IPS-NIHi7 (cell line): ENCODE measurements at regions not wholly inside any gene's neighbourhood (a gene's known extent, or its start where the extent isn't known, plus 50 kb on each side); places are given as distances from the start of the nearest gene placed in this dataset.

ENCODE experiments used
- DNase-seq: peaks from one replicate; pipeline ENCODE4 v3.0.0; 2012; ENCODE audit warnings: mixed read lengths; ENCODE audit errors: extremely low spot score

DNA sequence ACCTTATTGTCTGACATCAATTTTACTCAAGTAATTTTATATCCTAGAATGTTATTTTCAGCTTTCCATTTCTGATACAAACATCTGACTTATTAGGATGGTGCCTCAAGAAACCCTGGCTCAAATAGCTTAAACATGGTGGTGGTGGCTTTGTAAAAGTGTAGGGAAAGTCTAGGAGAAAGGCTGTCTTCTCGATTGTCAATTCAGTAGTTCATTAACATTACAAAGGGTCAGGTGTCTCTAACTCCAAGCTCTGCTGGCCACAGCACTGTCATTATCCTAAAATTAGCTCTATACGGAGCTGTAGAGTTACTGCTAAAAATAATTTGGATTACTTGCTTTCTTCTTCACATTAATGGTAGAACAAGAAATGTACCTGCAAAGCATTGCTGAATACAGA, 1360.1 kb upstream of the CDH6 start:
- no peak for DNase-seq

DNA sequence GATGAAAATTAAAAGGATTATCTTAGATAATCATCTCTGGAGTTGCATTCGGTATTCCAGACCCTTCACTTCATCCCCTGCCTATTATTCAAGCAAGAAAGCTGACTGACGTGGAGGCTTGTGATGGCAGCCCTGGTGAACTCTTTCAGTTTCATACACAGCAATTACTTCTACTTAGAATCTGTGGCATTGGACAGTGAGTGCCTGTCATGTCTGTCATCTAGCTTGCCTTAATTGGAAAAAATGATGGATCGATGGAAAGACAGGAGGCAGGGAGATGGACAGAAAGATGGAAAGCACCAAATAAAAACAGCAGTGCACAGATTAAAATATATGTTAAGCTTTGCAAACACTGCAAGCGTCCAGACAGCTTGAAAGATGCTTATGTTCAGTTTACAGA, 1371.0 kb upstream of the CDH6 start:
- no peak for DNase-seq

DNA sequence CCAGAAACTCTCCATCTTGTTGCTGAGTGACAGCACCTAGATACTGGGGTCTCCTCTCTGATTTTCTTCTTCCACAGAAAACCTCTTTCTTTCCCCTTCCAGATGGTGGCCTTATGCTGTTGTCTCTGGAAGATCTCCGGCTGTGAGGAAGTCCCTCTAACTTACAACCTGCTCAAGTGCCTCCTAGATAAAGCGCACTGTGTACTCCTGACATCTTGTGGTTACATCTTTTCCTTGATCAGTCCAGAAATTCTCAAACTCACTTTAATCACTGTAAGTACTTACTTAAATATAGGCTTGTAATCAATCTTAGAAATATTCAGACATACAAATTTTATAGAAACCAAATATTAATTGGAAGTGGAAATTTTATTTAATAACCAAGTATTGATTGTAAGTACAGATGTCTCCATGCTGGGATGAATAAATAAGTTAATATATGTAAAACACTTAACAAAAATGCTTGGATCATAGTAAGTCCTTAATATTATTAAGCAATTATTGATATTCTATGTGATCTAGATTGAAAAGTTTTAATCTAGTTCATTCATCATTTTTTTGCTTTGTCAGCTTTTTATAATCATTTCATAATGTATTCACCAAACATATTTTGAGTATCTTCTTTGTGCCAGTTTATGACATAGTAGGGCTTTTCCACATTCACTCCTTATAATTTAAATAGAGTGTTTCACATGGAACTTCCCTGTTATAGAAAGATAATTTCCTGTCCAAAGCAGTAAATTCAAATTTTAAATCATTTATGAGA, 1381.4 kb upstream of the CDH6 start:
- no peak for DNase-seq

DNA sequence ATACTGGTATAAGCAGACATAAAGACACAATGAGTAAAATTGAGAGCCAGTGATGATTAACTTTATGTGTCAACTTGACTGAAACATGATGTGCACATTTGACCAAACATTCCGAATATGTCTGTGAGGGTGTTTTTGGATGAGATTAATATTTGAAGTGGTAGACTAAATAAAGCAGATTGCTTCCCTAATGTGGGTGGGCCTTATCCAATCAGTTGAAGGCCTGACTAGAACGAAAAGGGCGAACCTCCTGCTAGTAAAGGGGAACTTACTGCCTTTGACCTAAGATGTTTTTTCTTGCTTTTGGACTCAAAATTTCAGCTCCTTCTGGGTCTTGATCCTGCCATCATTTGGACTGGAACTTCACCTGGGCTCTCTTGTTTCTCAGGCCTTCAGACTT, 1387.7 kb upstream of the CDH6 start:
- DNase-seq = no peak

DNA sequence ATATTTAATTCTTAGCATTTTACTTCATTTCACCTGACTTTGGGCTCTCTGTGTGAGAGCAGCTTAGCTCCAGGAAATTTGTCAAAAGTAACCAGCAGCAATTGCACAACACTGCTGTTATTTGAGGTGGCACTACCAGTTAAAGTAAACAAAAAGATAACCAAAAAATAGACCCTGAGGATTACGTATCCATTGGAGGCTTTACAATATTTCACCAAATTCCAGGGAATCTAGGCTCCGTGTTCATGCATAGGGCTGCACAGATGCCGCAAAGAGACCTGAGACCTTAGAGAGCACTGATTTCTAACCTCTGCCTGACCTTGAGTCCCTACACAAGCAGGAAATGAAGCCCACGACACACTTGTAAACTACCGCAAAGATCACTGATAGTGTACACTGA, 1392.7 kb upstream of the CDH6 start:
- no peak for DNase-seq

DNA sequence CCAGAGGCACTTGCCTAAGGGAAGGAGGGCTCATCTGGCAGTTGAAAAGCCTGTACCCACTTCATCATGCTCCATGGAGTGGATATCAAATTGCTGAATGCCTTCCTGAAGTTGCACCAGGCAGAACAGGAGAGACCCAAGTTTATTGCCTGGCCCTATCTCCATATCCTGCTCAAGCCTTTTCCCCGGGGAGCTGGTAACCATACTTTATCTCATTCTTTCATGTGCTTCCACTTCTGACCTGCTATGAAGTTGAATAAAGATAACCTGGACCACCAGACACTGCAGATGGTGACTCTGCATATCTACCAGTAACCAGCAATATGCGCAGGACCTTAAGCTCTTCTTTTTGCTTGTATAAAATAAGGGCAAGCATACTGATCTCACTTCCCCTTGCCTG, 1397.5 kb upstream of the CDH6 start:
- no peak for DNase-seq

DNA sequence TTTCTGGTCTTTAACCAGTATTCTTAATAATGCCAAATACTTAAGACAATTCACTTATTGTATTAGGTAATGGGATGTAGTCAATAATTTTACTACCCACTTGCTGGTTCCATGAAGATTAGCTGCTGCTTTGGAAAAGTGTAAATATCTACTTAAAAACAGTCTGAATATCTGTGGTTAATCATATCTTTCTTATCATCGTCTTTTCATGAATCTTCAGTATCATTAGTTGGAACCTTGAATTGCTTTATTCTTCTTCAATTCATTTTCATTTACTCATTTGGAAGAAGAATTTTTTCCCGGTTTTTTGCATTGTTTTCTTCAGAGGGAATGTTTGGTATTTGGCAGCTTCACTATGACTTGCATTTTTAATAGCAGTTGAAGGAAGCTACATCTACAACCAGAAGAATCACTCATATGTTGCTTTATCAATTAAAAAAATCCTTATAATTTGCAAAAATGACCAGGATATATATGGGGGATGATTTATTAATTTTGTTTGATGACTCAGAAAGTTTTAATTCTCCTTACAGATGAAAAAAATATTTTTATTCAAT, 1398.3 kb upstream of the CDH6 start:
- no peak for DNase-seq

DNA sequence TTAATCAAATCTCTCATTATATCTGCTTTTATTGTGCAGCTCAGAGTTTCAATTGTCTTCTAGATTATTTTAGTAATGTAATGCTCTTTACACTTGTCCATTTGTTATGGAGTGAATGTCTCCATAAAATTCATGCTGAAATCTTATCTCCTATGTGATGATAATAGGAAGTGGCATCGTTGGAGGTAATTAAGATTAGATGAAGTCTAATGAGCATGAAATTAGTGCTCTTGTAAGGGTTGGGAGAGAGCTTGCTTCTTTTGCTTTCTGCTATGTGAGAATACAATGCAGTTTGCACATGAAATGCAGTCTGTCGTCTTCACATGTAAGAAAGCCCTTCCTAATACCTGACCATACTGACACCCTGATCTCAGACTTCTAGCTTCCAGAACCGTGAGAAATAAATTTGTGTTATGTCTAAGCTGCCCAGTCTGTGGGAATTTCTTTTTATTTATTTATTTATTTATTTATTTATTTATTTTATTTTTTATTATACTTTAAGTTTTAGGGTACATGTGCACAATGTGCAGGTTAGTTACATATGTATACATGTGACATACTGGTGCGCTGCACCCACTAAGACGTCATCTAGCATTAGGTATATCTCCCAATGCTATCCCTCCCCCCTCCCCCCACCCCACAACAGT, 1399.2 kb upstream of the CDH6 start:
- no peak for DNase-seq

DNA sequence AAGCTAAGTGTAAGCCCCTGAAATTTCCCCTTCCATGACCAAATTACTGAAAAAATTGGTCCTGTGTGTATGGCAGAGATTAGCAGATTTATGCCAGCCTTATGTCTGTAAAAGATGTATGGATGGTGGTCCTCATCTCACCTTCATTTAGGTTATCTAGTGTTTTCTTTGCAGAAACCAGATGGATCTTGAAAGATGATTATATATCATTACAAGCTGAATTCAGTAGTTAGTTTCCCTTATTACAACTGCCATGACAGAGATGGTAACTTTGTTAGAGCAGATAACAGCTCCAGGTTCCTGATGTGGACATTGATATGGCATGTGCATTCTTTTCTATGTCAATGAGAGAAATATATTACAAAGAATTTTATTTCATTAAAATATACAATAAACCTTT, 1403.2 kb upstream of the CDH6 start:
- no peak for DNase-seq

DNA sequence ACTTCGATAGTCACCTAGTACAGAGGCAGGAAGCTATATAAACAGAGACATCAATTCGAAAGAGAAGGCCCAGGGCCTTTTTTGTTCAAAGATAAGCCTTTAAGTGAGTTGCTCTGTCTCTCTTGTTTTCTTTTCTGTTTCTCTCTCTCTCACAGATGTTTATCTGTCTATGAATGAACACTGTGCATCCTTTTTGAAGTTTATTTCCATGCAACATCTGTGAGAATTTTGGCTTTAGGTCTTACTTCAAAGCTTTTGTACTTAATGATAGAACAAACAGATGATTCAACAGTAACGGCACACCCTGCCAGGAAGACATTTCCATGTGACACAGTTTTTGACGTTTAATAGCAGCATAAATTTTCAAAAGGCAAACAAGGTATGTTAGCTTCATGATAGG, 1413.1 kb upstream of the CDH6 start:
- DNase-seq = no peak

DNA sequence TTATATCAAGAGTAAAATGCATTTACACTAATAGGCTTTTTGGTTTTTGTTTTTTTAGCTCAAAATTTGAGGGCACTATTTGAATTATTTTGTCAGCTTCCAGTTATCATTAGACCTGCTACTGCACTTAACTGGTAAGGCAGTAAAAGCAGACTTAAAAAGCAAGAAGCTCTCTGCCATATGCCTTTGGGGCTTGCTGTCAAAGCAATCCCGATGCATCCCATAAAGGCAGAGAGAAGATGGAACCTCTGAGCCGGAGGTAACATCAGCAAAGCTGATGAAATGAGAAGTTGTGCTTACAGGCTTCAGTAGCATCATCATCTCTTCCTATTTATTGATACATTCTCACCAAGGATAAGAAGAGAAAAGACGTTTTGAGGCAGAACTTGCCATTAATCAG, 1414.3 kb upstream of the CDH6 start:
- DNase-seq = no peak

DNA sequence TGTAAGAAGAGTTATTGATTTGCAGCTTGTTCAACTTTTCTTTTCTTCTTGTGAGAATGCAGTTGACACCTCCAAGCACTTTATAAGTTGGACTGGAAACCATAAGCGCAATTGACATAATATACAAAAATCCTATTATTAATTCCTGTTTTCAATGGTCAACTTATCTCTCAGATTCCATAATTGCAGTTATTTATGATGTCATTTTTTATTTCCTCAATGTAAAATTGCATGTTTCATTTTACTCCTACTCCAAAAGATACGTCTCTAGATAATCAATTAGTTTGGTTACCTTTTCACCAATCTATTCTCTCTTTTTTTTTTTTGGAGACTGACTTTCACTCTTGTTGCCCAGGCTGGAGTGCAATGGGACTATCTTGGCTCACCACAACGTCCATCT, 1416.1 kb upstream of the CDH6 start:
- no peak for DNase-seq

DNA sequence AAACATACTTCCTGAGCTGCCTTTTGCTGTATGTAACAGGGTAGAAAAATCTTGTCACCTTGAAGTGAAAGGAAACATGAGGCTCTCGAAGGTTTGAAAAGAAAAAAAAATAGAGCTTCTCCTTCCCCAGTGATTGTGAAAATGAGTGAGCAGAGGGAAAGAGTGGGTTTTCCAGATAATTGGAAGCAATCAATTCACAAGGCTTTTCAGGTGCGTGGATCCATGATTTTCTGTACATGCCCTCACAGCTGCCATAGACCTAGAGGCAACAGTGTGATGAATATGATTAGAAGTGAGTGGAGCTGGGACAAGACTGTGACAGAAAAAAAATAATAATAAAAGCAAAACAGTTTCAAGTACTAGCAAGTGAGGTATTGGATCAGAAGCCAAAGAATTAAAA, 1422.5 kb upstream of the CDH6 start:
- no peak for DNase-seq

DNA sequence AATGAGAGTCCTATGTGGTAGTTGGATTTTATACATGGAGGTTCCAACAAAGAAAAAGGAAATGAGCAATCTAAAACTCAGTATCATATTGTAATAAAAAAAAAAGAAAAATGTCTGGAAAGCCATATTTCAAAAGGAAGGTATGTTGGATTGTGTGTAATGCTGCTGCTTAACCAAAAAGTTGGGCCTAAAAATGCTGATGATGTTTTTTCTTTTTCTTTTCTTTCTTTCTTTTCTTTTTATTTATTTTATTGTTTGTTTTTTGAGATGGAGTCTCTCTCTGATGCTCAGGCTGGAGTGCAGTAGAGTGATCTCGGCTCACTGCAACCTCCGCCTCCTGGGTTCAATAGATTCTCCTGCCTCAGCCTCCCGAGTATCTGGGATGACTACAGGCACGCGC, 1424.0 kb upstream of the CDH6 start:
- no peak for DNase-seq

DNA sequence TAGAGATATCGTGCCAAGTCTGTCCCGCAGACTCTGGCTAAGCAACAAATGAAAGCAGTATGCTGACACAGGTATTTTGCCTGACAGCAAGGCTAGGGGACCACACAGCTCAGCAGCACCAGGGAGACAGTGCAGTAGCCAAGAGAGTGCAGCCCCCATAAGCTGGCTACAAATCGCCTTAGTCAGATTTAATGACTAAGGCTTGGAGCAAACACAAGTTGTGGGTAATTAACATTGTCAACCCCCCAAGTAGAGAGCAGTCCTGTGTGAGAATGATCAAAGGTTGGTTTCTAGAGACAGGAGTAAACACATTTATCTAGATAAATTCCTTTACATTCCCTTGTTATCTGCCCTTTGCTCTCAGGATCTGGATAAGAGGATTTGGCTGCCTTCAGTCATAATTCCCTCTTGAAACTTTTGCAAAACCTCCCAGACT, 1434.5 kb upstream of the CDH6 start:
- no peak for DNase-seq

DNA sequence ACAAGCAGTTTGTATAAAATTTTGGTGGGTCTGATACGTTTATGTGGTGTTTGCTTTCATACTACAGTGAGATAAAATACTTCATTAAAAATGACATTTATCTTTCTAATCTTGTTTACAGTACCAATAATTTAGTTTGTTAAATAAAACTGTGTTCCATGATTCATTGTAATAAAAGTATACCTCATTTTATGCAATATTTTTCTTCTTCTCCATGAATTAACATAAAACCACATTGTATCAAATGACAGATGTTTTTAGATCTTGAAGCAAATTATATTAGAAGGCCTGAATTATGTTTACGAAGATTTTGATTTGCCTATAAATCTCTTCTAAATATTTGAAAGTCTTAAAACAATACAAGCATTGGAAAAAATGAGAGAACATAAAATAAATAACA, 1443.0 kb upstream of the CDH6 start:
- DNase-seq = no peak

DNA sequence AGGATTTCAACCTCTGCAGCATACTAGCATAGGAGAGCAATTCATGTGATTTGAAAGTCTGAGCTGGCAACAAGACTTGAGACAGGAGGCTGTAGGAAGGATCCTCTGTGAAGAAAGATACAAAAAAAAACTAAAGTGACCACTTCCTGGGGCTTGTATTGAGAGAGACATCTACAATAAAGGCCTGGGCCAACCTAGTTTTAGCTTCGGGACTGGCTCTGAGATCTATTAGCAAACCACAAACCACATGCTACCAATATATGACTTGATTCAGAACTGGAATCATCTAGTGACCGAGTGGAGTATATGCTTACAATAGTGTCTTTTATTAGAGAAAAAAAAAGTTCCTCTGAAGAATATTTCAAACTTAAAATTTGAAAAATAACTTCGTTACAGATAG, 1448.9 kb upstream of the CDH6 start:
- no peak for DNase-seq

DNA sequence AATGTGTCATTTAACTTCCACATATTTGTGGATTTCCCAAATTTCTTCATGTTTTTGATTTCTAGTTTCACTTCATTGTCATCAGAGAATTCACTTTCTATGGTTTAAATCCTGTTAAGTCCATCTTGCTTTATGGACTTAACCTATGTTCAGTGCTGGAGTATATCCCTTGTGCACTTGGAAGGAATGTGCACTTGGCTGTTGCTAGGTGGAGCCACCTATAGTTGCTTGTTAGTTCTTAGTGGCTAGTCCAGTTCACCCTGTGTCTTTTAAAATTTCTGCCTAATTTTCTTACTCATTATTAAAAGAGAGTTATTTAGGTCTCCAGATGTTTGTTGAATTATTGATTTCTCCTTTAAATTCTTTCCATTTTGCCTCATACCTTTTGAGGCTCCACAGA, 1472.5 kb upstream of the CDH6 start:
- DNase-seq = no peak

DNA sequence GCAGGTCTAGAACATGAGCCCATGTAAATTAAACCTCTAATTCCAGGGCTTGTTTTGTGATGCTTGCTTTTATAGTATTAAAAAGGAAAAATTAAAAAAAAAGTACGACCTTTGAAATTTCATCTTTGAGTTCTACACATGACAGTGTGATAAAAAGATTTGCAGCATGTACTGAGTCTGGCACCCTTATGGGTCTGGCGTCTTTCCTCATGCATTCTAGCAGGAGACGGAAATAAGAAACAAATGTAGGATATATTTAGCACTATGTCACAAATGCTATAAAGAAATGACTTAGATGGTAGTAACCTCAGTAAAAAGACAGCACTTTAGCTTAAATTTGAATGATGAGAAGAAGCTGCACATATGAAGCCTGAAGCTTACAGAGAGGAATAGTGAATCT, 1474.3 kb upstream of the CDH6 start:
- DNase-seq = no peak

DNA sequence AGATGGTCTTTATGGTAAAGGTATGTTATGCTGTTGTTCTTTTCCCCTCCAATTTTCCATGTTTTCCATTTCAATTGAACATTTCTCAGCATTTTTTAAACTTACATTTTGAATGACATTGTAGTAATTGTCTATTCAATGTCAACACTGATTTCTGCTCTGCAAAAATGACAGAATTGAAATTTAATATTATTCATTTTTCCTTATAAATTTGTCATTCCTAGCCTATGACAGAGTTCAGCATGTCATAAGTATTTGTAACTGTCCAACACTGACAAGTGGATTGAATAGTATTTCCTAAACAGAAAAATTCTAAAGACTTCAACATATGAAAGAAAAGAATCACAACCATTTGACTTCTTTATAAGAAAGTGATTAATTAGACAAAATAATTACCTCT, 1478.3 kb upstream of the CDH6 start:
- no peak for DNase-seq

DNA sequence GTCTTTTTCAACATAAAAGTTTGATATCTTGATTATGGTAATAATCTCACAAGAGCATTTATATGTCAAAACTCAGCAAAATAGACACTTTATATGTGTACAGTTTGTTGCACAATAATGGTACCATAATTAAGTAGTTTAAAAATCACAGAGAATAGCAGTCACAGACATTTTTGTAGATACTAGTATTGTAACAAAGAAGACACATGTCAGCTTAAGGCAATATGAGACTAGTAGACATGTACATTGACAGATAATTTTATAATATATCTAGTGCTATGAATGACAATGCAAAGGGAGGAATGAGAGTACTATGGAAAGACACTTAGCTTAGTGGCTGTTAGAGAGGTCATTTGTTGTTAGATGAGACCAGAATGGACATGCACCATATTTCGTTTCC, 1490.6 kb upstream of the CDH6 start:
- DNase-seq = no peak

DNA sequence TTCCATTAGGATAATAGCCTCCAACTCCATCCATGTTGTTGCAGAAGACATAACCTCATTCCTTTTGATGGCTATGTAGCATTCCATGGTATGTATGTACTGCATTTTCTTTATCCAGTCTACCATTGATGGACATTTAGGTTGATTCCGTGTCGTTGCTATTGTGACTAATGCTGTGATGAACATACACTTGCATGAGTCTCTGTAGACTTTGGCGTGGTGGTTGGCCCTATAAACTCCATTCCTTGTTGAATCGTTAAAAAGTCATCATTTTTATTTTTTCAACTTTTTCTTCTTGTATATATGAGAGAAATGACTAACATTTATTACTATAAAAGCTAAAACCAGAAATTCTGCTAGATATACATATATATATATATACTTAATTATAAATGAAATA, 1491.9 kb upstream of the CDH6 start:
- no peak for DNase-seq

DNA sequence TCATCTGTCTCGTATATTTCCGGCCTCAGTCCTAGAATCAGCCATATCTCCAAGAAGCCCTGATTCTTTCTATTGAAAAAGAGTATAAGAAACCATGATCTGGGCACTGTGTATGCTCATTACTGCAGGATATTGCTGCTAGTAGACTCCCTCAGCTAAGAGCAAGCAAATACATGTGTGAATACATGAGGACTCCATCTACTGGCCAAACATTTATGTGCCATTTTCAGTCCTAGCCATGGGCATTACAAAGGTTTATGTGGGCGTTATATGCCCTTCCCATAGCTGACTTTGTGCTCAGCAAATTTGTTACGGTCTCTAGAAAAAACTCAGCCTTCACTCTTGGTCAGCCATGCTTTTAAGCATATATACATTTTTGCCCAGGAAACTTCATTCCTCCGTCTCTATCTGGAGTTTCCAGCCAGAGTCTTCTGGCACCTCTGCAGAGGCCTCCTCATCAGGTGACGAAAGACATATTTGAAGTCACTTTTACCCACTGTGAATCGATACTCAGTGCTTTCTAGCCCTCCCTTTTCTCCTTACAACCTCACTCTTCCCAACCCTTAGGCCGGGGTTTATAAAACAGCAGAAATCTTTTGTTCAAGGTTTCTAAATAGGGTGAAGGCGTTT, 1495.6 kb upstream of the CDH6 start:
- DNase-seq = no peak
